Right atrium auricular region (tissue), 2 donors: ENCODE measurements at regions not wholly inside any gene's neighbourhood (a gene's known extent, or its start where the extent isn't known, plus 50 kb on each side); places are given as distances from the start of the nearest gene placed in this dataset.

Source experiments
- DNase-seq: peaks from one replicate; pipeline ENCODE4 v3.0.0-alpha.2; 2019; ENCODE audit warnings: low spot score
- H3K27ac ChIP-seq, 2 donors: fragments of 200-600 bp; sonication (generic); 1 replicate in 1 of 2; 2 replicates in 1 of 2; pipeline ENCODE4 v1.5.1; 2016 to 2019
- H3K27me3 ChIP-seq, 2 donors: fragments of 200-600 bp; sonication (generic); one replicate each; pipeline versions ENCODE4 v1.5.1 to v1.6.0; 2017 to 2019
- H3K36me3 ChIP-seq: fragments of 200-600 bp; sonication (generic); one replicate; pipeline ENCODE4 v1.5.1; 2016
- H3K4me1 ChIP-seq, 2 donors: fragments of 200-600 bp; sonication (generic); one replicate each; pipeline versions ENCODE4 v1.5.1 to v1.6.0; 2017 to 2019
- H3K4me3 ChIP-seq, 2 donors: fragments of 200-600 bp; sonication (generic); 1 replicate in 1 of 2; 2 replicates in 1 of 2; pipeline ENCODE4 v1.5.1; 2017 to 2019; ENCODE audit warnings: mild to moderate bottlenecking in 1 of 2, moderate library complexity in 1 of 2
- H3K9me3 ChIP-seq, 2 donors: fragments of 200-600 bp; sonication (generic); one replicate each; pipeline ENCODE4 v1.5.1; 2019
- CTCF ChIP-seq, 2 donors: fragments of 200-600 bp; sonication (generic); IDR thresholded peaks; one replicate each; pipeline ENCODE4 v1.5.1; 2019; ENCODE audit warnings: antibody characterized with exemption in 2 of 2

GRCh38 chr2:144937910-144938709 lies 418.2 kb upstream of the ZEB2 start:
- H3K36me3 ChIP-seq: no peaks in the 10 kb centered on the region
- no peak for DNase-seq
- H3K4me3 ChIP-seq: peak overlapping the region in 1 of 2 donors; percentile 12

GRCh38 chr2:144937066-144937465 lies 417.1 kb upstream of the ZEB2 start:
- no peak for TF ChIP-seq CTCF (IDR thresholded peaks at IDR 0.05)
- Histone ChIP-seq H3K9me3 (no peaks in the 10 kb centered on the region), H3K36me3 (no peaks in the 10 kb centered on the region), H3K4me3 (no peak overlapping the region), H3K27ac (peak overlapping the region; percentile 51 to 74), H3K4me1 (peaks cover 0 to 19% of the 10 kb centered on the region in 2 donors), H3K27me3 (no peaks in the 10 kb centered on the region)
- no peak for DNase-seq

More at GRCh38 chr2:144937910-144938709, 418.2 kb upstream of the ZEB2 start:
- no peaks in the 10 kb centered on the region for H3K27me3 ChIP-seq
- peak overlapping the region; percentile 51 to 74 for H3K27ac ChIP-seq
- no peaks in the 10 kb centered on the region for H3K9me3 ChIP-seq
- peaks cover 0 to 26% of the 10 kb centered on the region in 2 donors for H3K4me1 ChIP-seq
- no peak for TF ChIP-seq CTCF (IDR thresholded peaks at IDR 0.05)

GRCh38 chr2:144936442-144936841 lies 416.5 kb upstream of the ZEB2 start:
- H3K9me3 ChIP-seq: no peaks in the 10 kb centered on the region
- no peak overlapping the region for H3K4me3 ChIP-seq
- no peak for DNase-seq
- no peak for TF ChIP-seq CTCF (IDR thresholded peaks at IDR 0.05)
- no peaks in the 10 kb centered on the region for H3K36me3 ChIP-seq
- H3K27me3 ChIP-seq: no peaks in the 10 kb centered on the region
- peaks cover 0 to 19% of the 10 kb centered on the region in 2 donors for H3K4me1 ChIP-seq
- H3K27ac ChIP-seq: peak overlapping the region in 1 of 2 donors; percentile 47

GRCh38 chr2:144935736-144936135 lies 415.8 kb upstream of the ZEB2 start:
- Histone ChIP-seq H3K4me1 (peaks cover 0 to 19% of the 10 kb centered on the region in 2 donors), H3K36me3 (no peaks in the 10 kb centered on the region), H3K4me3 (no peak overlapping the region), H3K9me3 (no peaks in the 10 kb centered on the region), H3K27ac (no peak overlapping the region), H3K27me3 (no peaks in the 10 kb centered on the region)
- no peak for DNase-seq
- TF ChIP-seq CTCF (IDR thresholded peaks at IDR 0.05): no peak

GRCh38 chr2:144935191-144935590 lies 415.3 kb upstream of the ZEB2 start:
- Histone ChIP-seq H3K27me3 (no peaks in the 10 kb centered on the region), H3K4me1 (peaks cover 0 to 19% of the 10 kb centered on the region in 2 donors), H3K9me3 (no peaks in the 10 kb centered on the region), H3K36me3 (no peaks in the 10 kb centered on the region), H3K4me3 (no peak overlapping the region), H3K27ac (no peak overlapping the region)
- no peak for TF ChIP-seq CTCF (IDR thresholded peaks at IDR 0.05)
- DNase-seq: no peak
